ENCODE measurements at regions not wholly inside any gene's neighbourhood (a gene's known extent, or its start where the extent isn't known, plus 50 kb on each side); places are given as distances from the start of the nearest gene placed in this dataset.
"Not testable (repeated sequence)": the region's sequence is repeated elsewhere in the genome, so short reads cannot be mapped to it uniquely, and the experiment has no call there.

- H3K4me3 ChIP-seq = no peak overlapping the region
- intact Hi-C loops (cut with DNase I) = no loop called here
- H3K4me1 ChIP-seq = peaks cover 11% of the 10 kb centered on the region
These were observed 102.1 kb upstream of the GPR6 start for GRCh38 chr6:109875973-109876372.

GRCh38 chr6:109877028-109878004 lies 100.8 kb upstream of the GPR6 start:
- H3K36me3 ChIP-seq = no peaks in the 10 kb centered on the region
- no peak for DNase-seq
- H3K4me3 ChIP-seq = no peak overlapping the region
- intact Hi-C loops (cut with DNase I) = no loop called here
- H3K4me1 ChIP-seq = peaks cover 11% of the 10 kb centered on the region
- no peak for ATAC-seq
- H3K27me3 ChIP-seq (ENCODE audit: low read depth) = no peaks in the 10 kb centered on the region
- H3K9me3 ChIP-seq = no peaks in the 10 kb centered on the region
- TF ChIP-seq CTCF (IDR thresholded peaks at IDR 0.05) = no peak
- H3K27ac ChIP-seq = no peak overlapping the region

More at GRCh38 chr6:109875973-109876372, 102.1 kb upstream of the GPR6 start:
- Histone ChIP-seq H3K9me3 (no peaks in the 10 kb centered on the region), H3K27me3 (ENCODE audit: low read depth) (no peaks in the 10 kb centered on the region), H3K27ac (no peak overlapping the region), H3K36me3 (no peaks in the 10 kb centered on the region)
- no peak for ATAC-seq
- DNase-seq = no peak
- no peak for TF ChIP-seq CTCF (IDR thresholded peaks at IDR 0.05)

GRCh38 chr6:109878005-109878690 lies 100.0 kb upstream of the GPR6 start:
- H3K9me3 ChIP-seq; intact Hi-C loops (cut with DNase I); H3K4me3 ChIP-seq; H3K36me3 ChIP-seq; DNase-seq; H3K4me1 ChIP-seq; H3K27me3 ChIP-seq (ENCODE audit: low read depth); H3K27ac ChIP-seq; ATAC-seq: not testable (repeated sequence)

GRCh38 chr6:109879081-109879480 lies 99.0 kb upstream of the GPR6 start:
- H3K4me3 ChIP-seq; ATAC-seq; H3K27ac ChIP-seq; intact Hi-C loops (cut with DNase I); H3K4me1 ChIP-seq; DNase-seq; H3K36me3 ChIP-seq; H3K27me3 ChIP-seq (ENCODE audit: low read depth); H3K9me3 ChIP-seq: not testable (repeated sequence)

GRCh38 chr6:109879521-109879920 lies 98.6 kb upstream of the GPR6 start:
- TF ChIP-seq CTCF (IDR thresholded peaks at IDR 0.05) = no peak
- no peaks in the 10 kb centered on the region for H3K4me1 ChIP-seq
- no peak overlapping the region for H3K4me3 ChIP-seq
- no peaks in the 10 kb centered on the region for H3K27me3 ChIP-seq (ENCODE audit: low read depth)
- no peak overlapping the region for H3K27ac ChIP-seq
- H3K36me3 ChIP-seq = no peaks in the 10 kb centered on the region
- intact Hi-C loops (cut with DNase I) = no loop called here
- no peaks in the 10 kb centered on the region for H3K9me3 ChIP-seq
- no peak for DNase-seq
- no peak for ATAC-seq

GRCh38 chr6:109881069-109881468 lies 97.0 kb upstream of the GPR6 start:
- ATAC-seq; H3K4me1 ChIP-seq; DNase-seq; H3K27ac ChIP-seq; H3K4me3 ChIP-seq; H3K27me3 ChIP-seq (ENCODE audit: low read depth); H3K9me3 ChIP-seq; intact Hi-C loops (cut with DNase I); H3K36me3 ChIP-seq: not testable (repeated sequence)

- H3K4me1 ChIP-seq; H3K36me3 ChIP-seq; H3K4me3 ChIP-seq; H3K27ac ChIP-seq; intact Hi-C loops (cut with DNase I); DNase-seq; H3K9me3 ChIP-seq; H3K27me3 ChIP-seq (ENCODE audit: low read depth); ATAC-seq: not testable (repeated sequence)
These were observed 96.1 kb upstream of the GPR6 start for GRCh38 chr6:109881953-109882490.
